ENCODE measurements at regions not wholly inside any gene's neighbourhood (a gene's known extent, or its start where the extent isn't known, plus 50 kb on each side); places are given as distances from the start of the nearest gene placed in this dataset.

- ATAC-seq (ENCODE audit: insufficient read depth, low read depth) (no peak), DNase-seq (no peak)
- Histone ChIP-seq H3K4me1 (ENCODE audit: insufficient read depth, low read length) (no peaks in the 10 kb centered on the region), H3K4me2 (ENCODE audit: insufficient read depth, low read length) (no peak overlapping the region), H3K27ac (ENCODE audit: low read length) (no peak overlapping the region), H3K36me3 (ENCODE audit: insufficient read depth, low read length) (no peaks in the 10 kb centered on the region), H3K9ac (ENCODE audit: low read depth, low read length) (no peak overlapping the region), H3K9me3 (ENCODE audit: insufficient read depth, low read length, severe bottlenecking) (no peaks in the 10 kb centered on the region), H3K79me2 (ENCODE audit: insufficient read depth, low read length) (no peaks in the 10 kb centered on the region), H3K27me3 (ENCODE audit: insufficient read depth, low read length, poor library complexity) (no peaks in the 10 kb centered on the region), H2AFZ (ENCODE audit: low read depth, low read length) (no peak overlapping the region), H3K4me3 (ENCODE audit: low read depth in 1 of 2, low read length in 2 of 2) (no peak overlapping the region), H4K20me1 (ENCODE audit: insufficient read depth, low read length) (no peaks in the 10 kb centered on the region)
- TF ChIP-seq EZH2 (IDR thresholded peaks at IDR 0.05; ENCODE audit: borderline replicate concordance, low read depth, low read length, severe bottlenecking) (no peak), CTCF (IDR thresholded peaks at IDR 0.05; ENCODE audit: borderline replicate concordance, extremely low read depth, low read length, poor library complexity, severe bottlenecking) (no peak)
These were observed 132.5 kb upstream of the ADRA1B start for GRCh38 chr5:159783726-159784247.

- H3K4me1 ChIP-seq (ENCODE audit: insufficient read depth, low read length), result no peaks in the 10 kb centered on the region
- no peak overlapping the region for H3K4me3 ChIP-seq (ENCODE audit: low read depth in 1 of 2, low read length in 2 of 2)
- no peak for TF ChIP-seq EZH2 (IDR thresholded peaks at IDR 0.05; ENCODE audit: borderline replicate concordance, low read depth, low read length, severe bottlenecking)
- TF ChIP-seq CTCF (IDR thresholded peaks at IDR 0.05; ENCODE audit: borderline replicate concordance, extremely low read depth, low read length, poor library complexity, severe bottlenecking), result no peak
- H3K79me2 ChIP-seq (ENCODE audit: insufficient read depth, low read length), result no peaks in the 10 kb centered on the region
- no peaks in the 10 kb centered on the region for H3K36me3 ChIP-seq (ENCODE audit: insufficient read depth, low read length)
- DNase-seq (no peak), ATAC-seq (ENCODE audit: insufficient read depth, low read depth) (peak; percentile 40; the same call in 1 of the 3 replicates)
- H3K9me3 ChIP-seq (ENCODE audit: insufficient read depth, low read length, severe bottlenecking), result no peaks in the 10 kb centered on the region
- H4K20me1 ChIP-seq (ENCODE audit: insufficient read depth, low read length), result no peaks in the 10 kb centered on the region
- no peak overlapping the region for H3K27ac ChIP-seq (ENCODE audit: low read length)
- H3K4me2 ChIP-seq (ENCODE audit: insufficient read depth, low read length), result no peak overlapping the region
- no peak overlapping the region for H3K9ac ChIP-seq (ENCODE audit: low read depth, low read length)
- H2AFZ ChIP-seq (ENCODE audit: low read depth, low read length), result no peak overlapping the region
- no peaks in the 10 kb centered on the region for H3K27me3 ChIP-seq (ENCODE audit: insufficient read depth, low read length, poor library complexity)
These were observed 131.3 kb upstream of the ADRA1B start for GRCh38 chr5:159784993-159785392.

- no peak for ATAC-seq (ENCODE audit: insufficient read depth, low read depth)
- no peaks in the 10 kb centered on the region for H4K20me1 ChIP-seq (ENCODE audit: insufficient read depth, low read length)
- H3K27ac ChIP-seq (ENCODE audit: low read length), result no peak overlapping the region
- no peak overlapping the region for H3K4me3 ChIP-seq (ENCODE audit: low read depth in 1 of 2, low read length in 2 of 2)
- H3K4me2 ChIP-seq (ENCODE audit: insufficient read depth, low read length), result no peak overlapping the region
- no peak overlapping the region for H3K9ac ChIP-seq (ENCODE audit: low read depth, low read length)
- H3K36me3 ChIP-seq (ENCODE audit: insufficient read depth, low read length), result no peaks in the 10 kb centered on the region
- no peak overlapping the region for H2AFZ ChIP-seq (ENCODE audit: low read depth, low read length)
- no peaks in the 10 kb centered on the region for H3K27me3 ChIP-seq (ENCODE audit: insufficient read depth, low read length, poor library complexity)
- TF ChIP-seq EZH2 (IDR thresholded peaks at IDR 0.05; ENCODE audit: borderline replicate concordance, low read depth, low read length, severe bottlenecking) (no peak), CTCF (IDR thresholded peaks at IDR 0.05; ENCODE audit: borderline replicate concordance, extremely low read depth, low read length, poor library complexity, severe bottlenecking) (no peak)
- no peaks in the 10 kb centered on the region for H3K4me1 ChIP-seq (ENCODE audit: insufficient read depth, low read length)
- DNase-seq, result no peak
- H3K9me3 ChIP-seq (ENCODE audit: insufficient read depth, low read length, severe bottlenecking), result no peaks in the 10 kb centered on the region
- no peaks in the 10 kb centered on the region for H3K79me2 ChIP-seq (ENCODE audit: insufficient read depth, low read length)
These were observed 130.6 kb upstream of the ADRA1B start for GRCh38 chr5:159785656-159786055.

GRCh38 chr5:159786201-159786600 is 130.1 kb upstream of the ADRA1B start:
- no peak overlapping the region for H3K9ac ChIP-seq (ENCODE audit: low read depth, low read length)
- no peaks in the 10 kb centered on the region for H3K9me3 ChIP-seq (ENCODE audit: insufficient read depth, low read length, severe bottlenecking)
- no peak overlapping the region for H3K27ac ChIP-seq (ENCODE audit: low read length)
- no peak for TF ChIP-seq EZH2 (IDR thresholded peaks at IDR 0.05; ENCODE audit: borderline replicate concordance, low read depth, low read length, severe bottlenecking)
- TF ChIP-seq CTCF (IDR thresholded peaks at IDR 0.05; ENCODE audit: borderline replicate concordance, extremely low read depth, low read length, poor library complexity, severe bottlenecking), result no peak
- no peaks in the 10 kb centered on the region for H3K36me3 ChIP-seq (ENCODE audit: insufficient read depth, low read length)
- no peak overlapping the region for H3K4me3 ChIP-seq (ENCODE audit: low read depth in 1 of 2, low read length in 2 of 2)
- H2AFZ ChIP-seq (ENCODE audit: low read depth, low read length), result no peak overlapping the region
- no peaks in the 10 kb centered on the region for H3K4me1 ChIP-seq (ENCODE audit: insufficient read depth, low read length)
- DNase-seq (no peak), ATAC-seq (ENCODE audit: insufficient read depth, low read depth) (no peak)
- H4K20me1 ChIP-seq (ENCODE audit: insufficient read depth, low read length), result no peaks in the 10 kb centered on the region
- H3K79me2 ChIP-seq (ENCODE audit: insufficient read depth, low read length), result no peaks in the 10 kb centered on the region
- no peak overlapping the region for H3K4me2 ChIP-seq (ENCODE audit: insufficient read depth, low read length)
- no peaks in the 10 kb centered on the region for H3K27me3 ChIP-seq (ENCODE audit: insufficient read depth, low read length, poor library complexity)
